ENCODE measurements at regions not wholly inside any gene's neighbourhood (a gene's known extent, or its start where the extent isn't known, plus 50 kb on each side); places are given as distances from the start of the nearest gene placed in this dataset.
"Not testable (repeated sequence)": the region's sequence is repeated elsewhere in the genome, so short reads cannot be mapped to it uniquely, and the experiment has no call there.

- H3K4me3 ChIP-seq (replicated peaks in 1 of 3; ENCODE audit: insufficient read depth in 1 of 3, low read depth in 1 of 3, low read length in 3 of 3); H3K79me2 ChIP-seq (ENCODE audit: control insufficient read depth, insufficient read depth, low read length); H3K4me2 ChIP-seq (ENCODE audit: insufficient read depth, low read length); intact Hi-C loops (cut with micrococcal nuclease); FAIRE-seq; dilution Hi-C loops (cut with MboI; ENCODE audit: extremely low pct_ligation_motif_present, low sequenced_read_pairs); POLR2A ChIA-PET; H3K36me3 ChIP-seq (ENCODE audit: control insufficient read depth in 2 of 2, extremely low read depth in 1 of 2, insufficient read depth in 2 of 2, low read length in 2 of 2); H3K4me1 ChIP-seq (ENCODE audit: control insufficient read depth, extremely low read depth, insufficient read depth, low read length); H3K27me3 ChIP-seq (ENCODE audit: control insufficient read depth in 2 of 2, insufficient read depth in 2 of 2, low read length in 2 of 2); H4K20me1 ChIP-seq (replicated peaks; ENCODE audit: control insufficient read depth, extremely low read depth, insufficient read depth, low read length); H3K27ac ChIP-seq (ENCODE audit: insufficient read depth, low read depth, low read length); DNase-seq (ENCODE audit: low read depth, low spot score); H3K9ac ChIP-seq (replicated peaks; ENCODE audit: extremely low read depth, insufficient read depth, low read length); H2AFZ ChIP-seq (ENCODE audit: low read depth, low read length); H3K9me1 ChIP-seq (replicated peaks; ENCODE audit: control insufficient read depth, extremely low read depth, insufficient read depth, low read length); CTCF ChIA-PET; H3K9me3 ChIP-seq (replicated peaks; ENCODE audit: control insufficient read depth, insufficient read depth, low read length); BruUV-seq (replicated peaks): not testable (repeated sequence)
Measured at GRCh38 chrX:130495502-130495901, 93.7 kb downstream of the RBMX2 start.

GRCh38 chrX:130497531-130497930 lies 95.7 kb downstream of the RBMX2 start:
- POLR2A ChIA-PET, result no interaction called here
- H3K9ac ChIP-seq (replicated peaks; ENCODE audit: extremely low read depth, insufficient read depth, low read length), result no peak overlapping the region
- no peaks in the 10 kb centered on the region for H4K20me1 ChIP-seq (replicated peaks; ENCODE audit: control insufficient read depth, extremely low read depth, insufficient read depth, low read length)
- no peak for FAIRE-seq
- no peaks in the 10 kb centered on the region for H3K9me3 ChIP-seq (replicated peaks; ENCODE audit: control insufficient read depth, insufficient read depth, low read length)
- no peaks in the 10 kb centered on the region for H3K79me2 ChIP-seq (ENCODE audit: control insufficient read depth, insufficient read depth, low read length)
- no peaks in the 10 kb centered on the region for H3K36me3 ChIP-seq (ENCODE audit: control insufficient read depth in 2 of 2, extremely low read depth in 1 of 2, insufficient read depth in 2 of 2, low read length in 2 of 2)
- intact Hi-C loops (cut with micrococcal nuclease) (no loop called here), dilution Hi-C loops (cut with MboI; ENCODE audit: extremely low pct_ligation_motif_present, low sequenced_read_pairs) (no loop called here)
- no TSS peak for BruUV-seq (replicated peaks)
- no peaks in the 10 kb centered on the region for H3K27me3 ChIP-seq (ENCODE audit: control insufficient read depth in 2 of 2, insufficient read depth in 2 of 2, low read length in 2 of 2)
- no peak overlapping the region for H3K4me2 ChIP-seq (ENCODE audit: insufficient read depth, low read length)
- no peaks in the 10 kb centered on the region for H3K4me1 ChIP-seq (ENCODE audit: control insufficient read depth, extremely low read depth, insufficient read depth, low read length)
- H3K9me1 ChIP-seq (replicated peaks; ENCODE audit: control insufficient read depth, extremely low read depth, insufficient read depth, low read length), result no peaks in the 10 kb centered on the region
- H2AFZ ChIP-seq (ENCODE audit: low read depth, low read length), result no peak overlapping the region
- no peak for DNase-seq (ENCODE audit: low read depth, low spot score)
- TF ChIP-seq GATA2 (IDR thresholded peaks at IDR 0.05; ENCODE audit: insufficient read depth, insufficient read length, low read depth, low read length) (no peak), POLR2A (IDR thresholded peaks at IDR 0.05; ENCODE audit: low read depth, low read length) (no peak), MYC (IDR thresholded peaks at IDR 0.05; ENCODE audit: low read depth, low read length) (no peak), EZH2 (IDR thresholded peaks at IDR 0.05; ENCODE audit: borderline replicate concordance, low read depth, low read length, severe bottlenecking) (no peak), CTCF (IDR thresholded peaks at IDR 0.05; ENCODE audit: extremely low read depth in 1 of 2, insufficient read depth in 1 of 2, low read depth in 1 of 2, low read length in 2 of 2) (no peak), JUN (IDR thresholded peaks at IDR 0.05; ENCODE audit: borderline replicate concordance, insufficient read depth, insufficient read length, low read depth) (no peak), MAX (IDR thresholded peaks at IDR 0.05; ENCODE audit: insufficient read depth, insufficient read length) (no peak), POLR2AphosphoS5 (IDR thresholded peaks at IDR 0.05; ENCODE audit: insufficient read depth, low read depth, low read length) (no peak), FOS (IDR thresholded peaks at IDR 0.05; ENCODE audit: borderline replicate concordance, insufficient read depth, low read length) (no peak)
- no peak overlapping the region for H3K4me3 ChIP-seq (replicated peaks in 1 of 3; ENCODE audit: insufficient read depth in 1 of 3, low read depth in 1 of 3, low read length in 3 of 3)
- H3K27ac ChIP-seq (ENCODE audit: insufficient read depth, low read depth, low read length), result no peak overlapping the region
- CTCF ChIA-PET, result no interaction called here
